H9 (cell line): ENCODE measurements at regions not wholly inside any gene's neighbourhood (a gene's known extent, or its start where the extent isn't known, plus 50 kb on each side); places are given as distances from the start of the nearest gene placed in this dataset.

ENCODE experiments used
- DNase-seq: peaks from one replicate; pipeline ENCODE4 v3.0.0-alpha.2; 2017
- H2AFZ ChIP-seq: one replicate; pipeline ENCODE4 v1.6.1; 2013; ENCODE audit warnings: mild to moderate bottlenecking, low read length, control low read depth, moderate library complexity
- H2AK5ac ChIP-seq: 2 replicates; pipeline ENCODE4 v1.6.1; 2013; ENCODE audit warnings: low read length, control low read depth, mixed read lengths; ENCODE audit not compliant: insufficient read length
- H2BK120ac ChIP-seq: one replicate; pipeline ENCODE4 v1.6.1; 2013; ENCODE audit warnings: low read depth, mild to moderate bottlenecking, low read length, control low read depth, inconsistent platforms; ENCODE audit not compliant: poor library complexity, severe bottlenecking
- H2BK12ac ChIP-seq: 2 replicates; pipeline ENCODE4 v1.6.1; 2013; ENCODE audit warnings: low read length, control low read depth, mixed read lengths, low read depth; ENCODE audit not compliant: insufficient read length
- H2BK15ac ChIP-seq: 2 replicates; pipeline ENCODE4 v1.6.1; 2013; ENCODE audit warnings: low read depth, low read length, control low read depth
- H2BK20ac ChIP-seq: one replicate; pipeline ENCODE4 v1.6.1; 2013; ENCODE audit warnings: low read depth, mild to moderate bottlenecking, low read length, control low read depth, inconsistent platforms; ENCODE audit not compliant: poor library complexity, severe bottlenecking
- H2BK5ac ChIP-seq: 2 replicates; pipeline ENCODE4 v1.6.1; 2013; ENCODE audit warnings: low read length, control low read depth, mixed read lengths; ENCODE audit not compliant: insufficient read length
- H3K14ac ChIP-seq: 2 replicates; pipeline ENCODE4 v1.6.1; 2013; ENCODE audit warnings: low read length, control low read depth; ENCODE audit not compliant: insufficient read depth
- H3K18ac ChIP-seq: 2 replicates; pipeline ENCODE4 v1.6.1; 2013; ENCODE audit warnings: low read depth, mild to moderate bottlenecking, mixed read lengths, low read length, control low read depth; ENCODE audit not compliant: insufficient read length
- H3K23ac ChIP-seq: 2 replicates; pipeline ENCODE4 v1.6.1; 2013; ENCODE audit warnings: low read length, control low read depth, mixed read lengths, low read depth; ENCODE audit not compliant: insufficient read length
- H3K23me2 ChIP-seq: 2 replicates; pipeline ENCODE4 v1.6.1; 2013; ENCODE audit warnings: low read depth, mild to moderate bottlenecking, mixed read lengths, low read length, control low read depth; ENCODE audit not compliant: insufficient read length, poor library complexity, severe bottlenecking
- H3K27ac ChIP-seq: 2 replicates; pipeline ENCODE4 v1.5.1; 2013; ENCODE audit warnings: low read length, control low read depth, mixed read lengths, low read depth; ENCODE audit not compliant: insufficient read length
- H3K27me3 ChIP-seq: 2 replicates; pipeline ENCODE4 v1.6.1; 2013; ENCODE audit warnings: low read length, control low read depth, inconsistent platforms; ENCODE audit not compliant: insufficient read depth
- H3K4ac ChIP-seq: 2 replicates; pipeline ENCODE4 v1.6.1; 2013; ENCODE audit warnings: low read depth, mild to moderate bottlenecking, control low read depth, inconsistent platforms, low read length, moderate library complexity
- H3K4me1 ChIP-seq: 2 replicates; pipeline ENCODE4 v1.6.1; 2013; ENCODE audit warnings: low read length, control low read depth, inconsistent platforms; ENCODE audit not compliant: insufficient read depth
- H3K4me2 ChIP-seq: 2 replicates; pipeline ENCODE4 v1.6.1; 2013; ENCODE audit warnings: low read length, control low read depth, mixed read lengths; ENCODE audit not compliant: insufficient read length, insufficient read depth
- H3K56ac ChIP-seq: 2 replicates; pipeline ENCODE4 v1.6.1; 2013; ENCODE audit warnings: low read depth, mild to moderate bottlenecking, mixed read lengths, low read length, control low read depth; ENCODE audit not compliant: insufficient read length
- H3K79me1 ChIP-seq: 2 replicates; pipeline ENCODE4 v1.6.1; 2013; ENCODE audit warnings: low read depth, mild to moderate bottlenecking, moderate library complexity, low read length, control low read depth, inconsistent platforms; ENCODE audit not compliant: insufficient read depth, poor library complexity, severe bottlenecking
- H3K79me2 ChIP-seq: 2 replicates; pipeline ENCODE4 v1.6.1; 2013; ENCODE audit warnings: low read length, control low read depth, inconsistent platforms; ENCODE audit not compliant: insufficient read depth
- H3K9ac ChIP-seq: 2 replicates; pipeline ENCODE4 v1.6.1; 2013; ENCODE audit warnings: low read length, control low read depth, mixed read lengths; ENCODE audit not compliant: insufficient read length; ENCODE audit errors: extremely low read depth
- H3K9me3 ChIP-seq: one replicate; pipeline ENCODE4 v1.6.1; 2013; ENCODE audit warnings: low read depth, low read length, inconsistent platforms; ENCODE audit not compliant: control insufficient read depth
- H3T11ph ChIP-seq: one replicate; pipeline ENCODE4 v1.6.1; 2013; ENCODE audit warnings: mild to moderate bottlenecking, low read length, control low read depth, inconsistent platforms
- H4K20me1 ChIP-seq: one replicate; pipeline ENCODE4 v1.6.1; 2013; ENCODE audit not compliant: control insufficient read depth, insufficient read length, insufficient read depth
- H4K5ac ChIP-seq: 2 replicates; pipeline ENCODE4 v1.6.1; 2013; ENCODE audit warnings: low read depth, mild to moderate bottlenecking, mixed read lengths, low read length, control low read depth; ENCODE audit not compliant: insufficient read length
- H4K8ac ChIP-seq: replicated peaks from 2 replicates; pipeline ENCODE4 v1.6.1; 2013; ENCODE audit warnings: low read length, control low read depth, mixed read lengths, low read depth; ENCODE audit not compliant: insufficient read length
- H4K91ac ChIP-seq: 2 replicates; pipeline ENCODE4 v1.6.1; 2013; ENCODE audit warnings: low read depth, mild to moderate bottlenecking, moderate library complexity, mixed read lengths, low read length, control low read depth; ENCODE audit not compliant: insufficient read length
- H3K27ac Mint-ChIP-seq, 3 experiments: 2 replicates in 2 of 3; 3 replicates in 1 of 3; pipeline ENCODE4 v1.8.0; 2020 to 2021; ENCODE audit warnings: mixed read lengths in 3 of 3, mild to moderate bottlenecking in 1 of 3, moderate library complexity in 1 of 3
- H3K27me3 Mint-ChIP-seq: 2 replicates; pipeline ENCODE4 v1.8.0; 2021; ENCODE audit warnings: low read depth, mild to moderate bottlenecking, moderate library complexity, mixed read lengths
- H3K36me3 Mint-ChIP-seq, 3 experiments: 2 replicates in 2 of 3; 3 replicates in 1 of 3; pipeline ENCODE4 v1.8.0; 2020 to 2021; ENCODE audit warnings: low read depth in 3 of 3, mixed read lengths in 3 of 3; ENCODE audit not compliant: insufficient read depth in 1 of 3
- H3K4me1 Mint-ChIP-seq, 2 experiments: 2 replicates each; pipeline ENCODE4 v1.8.0; 2020; ENCODE audit warnings: mixed read lengths in 2 of 2
- H3K4me3 Mint-ChIP-seq, 2 experiments: 2 replicates in 1 of 2; 3 replicates in 1 of 2; pipeline ENCODE4 v1.8.0; 2020 to 2021; ENCODE audit warnings: mild to moderate bottlenecking in 2 of 2, mixed read lengths in 2 of 2, moderate library complexity in 1 of 2
- H3K9me3 Mint-ChIP-seq, 2 experiments: 2 replicates in 1 of 2; 3 replicates in 1 of 2; pipeline ENCODE4 v1.8.0; 2020; ENCODE audit warnings: mild to moderate bottlenecking in 2 of 2, mixed read lengths in 2 of 2, moderate library complexity in 1 of 2
- CTCF ChIP-seq: fragments of 200-600 bp; sonication (generic); conservative IDR thresholded peaks from 3 replicates; pipeline ENCODE4 v1.8.0; 2021; ENCODE audit warnings: antibody characterized with exemption, mild to moderate bottlenecking
- WGBS: extraction: QIAGEN DNeasy Blood & Tissue Kit; methylation state at CpG from one replicate; pipeline ENCODE4 v1.1.7; 2013; ENCODE audit warnings: missing lambda C conversion rate, low lambda C conversion rate, mixed read lengths; ENCODE audit not compliant: insufficient read length; ENCODE audit errors: extremely low coverage; 5-methylcytosine and 5-hydroxymethylcytosine counted together

GRCh38 chr4:96969455-96969854 lies 1129.6 kb downstream of the PDHA2 start:
- no peak overlapping the region for H2BK120ac ChIP-seq
- H3K9ac ChIP-seq = no peak overlapping the region
- no peak overlapping the region for H3K23ac ChIP-seq
- no peak overlapping the region for H3K18ac ChIP-seq
- no CpG with 5 or more reads among the region's 1 CpG for WGBS
- H3K4me2 ChIP-seq = no peak overlapping the region
- H3K4me1 ChIP-seq = no peaks in the 10 kb centered on the region
- H3K4ac ChIP-seq = no peak overlapping the region
- no peak overlapping the region for H3K27ac ChIP-seq
- Mint-ChIP-seq H3K36me3 (peaks cover 0 to 4% (median 0%) of the 10 kb centered on the region in 3 experiments; a peak in 3 of 7 replicates), H3K27ac (no peak overlapping the region), H3K9me3 (peaks cover 7 to 8% of the 10 kb centered on the region in 2 experiments; a peak in 4 of 5 replicates), H3K4me3 (no peak overlapping the region), H3K4me1 (no peaks in the 10 kb centered on the region), H3K27me3 (peaks cover 2% of the 10 kb centered on the region)
- no peak for DNase-seq
- H2BK15ac ChIP-seq = no peak overlapping the region
- H3K79me1 ChIP-seq = no peaks in the 10 kb centered on the region
- no peak overlapping the region for H4K91ac ChIP-seq
- no peak overlapping the region for H2AK5ac ChIP-seq
- H4K8ac ChIP-seq = no peak overlapping the region
- no peak overlapping the region for H3T11ph ChIP-seq
- no peaks in the 10 kb centered on the region for H3K79me2 ChIP-seq
- TF ChIP-seq CTCF = no peak
- no peaks in the 10 kb centered on the region for H4K20me1 ChIP-seq
- no peak overlapping the region for H4K5ac ChIP-seq
- H3K14ac ChIP-seq = no peak overlapping the region
- no peak overlapping the region for H3K56ac ChIP-seq
- H2BK5ac ChIP-seq = no peak overlapping the region
- no peak overlapping the region for H2BK20ac ChIP-seq
- H2AFZ ChIP-seq = no peak overlapping the region
- no peak overlapping the region for H2BK12ac ChIP-seq
- no peaks in the 10 kb centered on the region for H3K23me2 ChIP-seq
- no peaks in the 10 kb centered on the region for H3K9me3 ChIP-seq
- H3K27me3 ChIP-seq = no peaks in the 10 kb centered on the region
